ENCODE measurements at regions not wholly inside any gene's neighbourhood (a gene's known extent, or its start where the extent isn't known, plus 50 kb on each side); places are given as distances from the start of the nearest gene placed in this dataset.

GRCh38 chr2:196546151-196546919 lies 93.2 kb upstream of the CCDC150 start:
- TF ChIP-seq POLR2A (IDR thresholded peaks at IDR 0.05) = no peak
- TF ChIP-seq CTCF (IDR thresholded peaks at IDR 0.05) = no peak
- TF ChIP-seq EP300 (IDR thresholded peaks at IDR 0.05; ENCODE audit: low read depth) = no peak

Data from transverse colon (tissue), 3 donors.